ENCODE measurements at regions not wholly inside any gene's neighbourhood (a gene's known extent, or its start where the extent isn't known, plus 50 kb on each side); places are given as distances from the start of the nearest gene placed in this dataset.

DNA sequence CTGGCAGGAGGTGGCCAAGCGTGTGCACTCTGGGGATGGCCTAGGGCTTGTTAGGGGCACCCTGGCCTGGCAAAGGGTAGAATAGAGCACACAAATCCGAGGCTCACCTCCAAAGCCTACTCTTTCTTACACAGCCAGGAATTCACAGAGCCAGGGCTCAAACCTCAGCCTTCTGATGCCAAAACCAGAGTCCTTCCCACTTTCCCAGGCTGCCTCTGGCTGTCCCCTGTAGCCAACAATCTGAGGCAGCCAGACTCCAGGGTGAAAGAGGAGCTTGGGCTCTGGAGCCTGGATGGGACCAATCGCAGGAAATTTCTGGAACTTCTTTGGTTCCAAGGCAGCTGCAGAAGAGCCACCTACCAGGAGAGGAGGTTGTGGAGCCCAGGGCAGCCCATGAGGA, 127.9 kb downstream of the COPRS start:
- Mint-ChIP-seq H3K27ac (ENCODE audit: unreplicated experiment) (no peak overlapping the region), H3K36me3 (ENCODE audit: low read depth) (no peaks in the 10 kb centered on the region), H3K4me3 (no peak overlapping the region), H3K4me1 (no peaks in the 10 kb centered on the region), H3K9me3 (no peaks in the 10 kb centered on the region), H3K27me3 (ENCODE audit: low read depth) (no peaks in the 10 kb centered on the region)
- TF ChIP-seq, protein P1, sequence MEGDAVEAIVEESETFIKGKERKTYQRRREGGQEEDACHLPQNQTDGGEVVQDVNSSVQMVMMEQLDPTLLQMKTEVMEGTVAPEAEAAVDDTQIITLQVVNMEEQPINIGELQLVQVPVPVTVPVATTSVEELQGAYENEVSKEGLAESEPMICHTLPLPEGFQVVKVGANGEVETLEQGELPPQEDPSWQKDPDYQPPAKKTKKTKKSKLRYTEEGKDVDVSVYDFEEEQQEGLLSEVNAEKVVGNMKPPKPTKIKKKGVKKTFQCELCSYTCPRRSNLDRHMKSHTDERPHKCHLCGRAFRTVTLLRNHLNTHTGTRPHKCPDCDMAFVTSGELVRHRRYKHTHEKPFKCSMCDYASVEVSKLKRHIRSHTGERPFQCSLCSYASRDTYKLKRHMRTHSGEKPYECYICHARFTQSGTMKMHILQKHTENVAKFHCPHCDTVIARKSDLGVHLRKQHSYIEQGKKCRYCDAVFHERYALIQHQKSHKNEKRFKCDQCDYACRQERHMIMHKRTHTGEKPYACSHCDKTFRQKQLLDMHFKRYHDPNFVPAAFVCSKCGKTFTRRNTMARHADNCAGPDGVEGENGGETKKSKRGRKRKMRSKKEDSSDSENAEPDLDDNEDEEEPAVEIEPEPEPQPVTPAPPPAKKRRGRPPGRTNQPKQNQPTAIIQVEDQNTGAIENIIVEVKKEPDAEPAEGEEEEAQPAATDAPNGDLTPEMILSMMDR (conservative IDR thresholded peaks at IDR 0.05): no peak
- DNase-seq (ENCODE audit: low read depth, low spot score): no peak

GRCh38 chr17:31726980-31727427, 132.0 kb downstream of the COPRS start:
- Mint-ChIP-seq H3K27me3 (ENCODE audit: low read depth) (no peaks in the 10 kb centered on the region), H3K4me1 (no peaks in the 10 kb centered on the region), H3K9me3 (no peaks in the 10 kb centered on the region), H3K27ac (ENCODE audit: unreplicated experiment) (no peak overlapping the region), H3K36me3 (ENCODE audit: low read depth) (no peaks in the 10 kb centered on the region), H3K4me3 (no peak overlapping the region)
- DNase-seq (ENCODE audit: low read depth, low spot score): no peak
- TF ChIP-seq, protein P1 (conservative IDR thresholded peaks at IDR 0.05): no peak

- H3K27me3 Mint-ChIP-seq (ENCODE audit: low read depth): peaks cover 2% of the 10 kb centered on the region
- no peaks in the 10 kb centered on the region for H3K36me3 Mint-ChIP-seq (ENCODE audit: low read depth)
- TF ChIP-seq, protein P1 (conservative IDR thresholded peaks at IDR 0.05): no peak
Observed at GRCh38 chr17:31724619-31725018, 134.4 kb downstream of the COPRS start.

GRCh38 chr17:31724026-31724425, 135.0 kb downstream of the COPRS start:
- TF ChIP-seq, protein P1 (conservative IDR thresholded peaks at IDR 0.05): no peak
- Mint-ChIP-seq H3K27me3 (ENCODE audit: low read depth) (peaks cover 2% of the 10 kb centered on the region), H3K27ac (ENCODE audit: unreplicated experiment) (no peak overlapping the region), H3K9me3 (peaks cover 3% of the 10 kb centered on the region), H3K4me3 (no peak overlapping the region), H3K4me1 (no peaks in the 10 kb centered on the region), H3K36me3 (ENCODE audit: low read depth) (no peaks in the 10 kb centered on the region)
- no peak for DNase-seq (ENCODE audit: low read depth, low spot score)

More at GRCh38 chr17:31724619-31725018, 134.4 kb downstream of the COPRS start:
- Mint-ChIP-seq H3K4me1 (no peaks in the 10 kb centered on the region), H3K27ac (ENCODE audit: unreplicated experiment) (no peak overlapping the region), H3K4me3 (no peak overlapping the region), H3K9me3 (peaks cover 3% of the 10 kb centered on the region)
- DNase-seq (ENCODE audit: low read depth, low spot score): no peak

GRCh38 chr17:31722251-31723056, 136.6 kb downstream of the COPRS start:
- Mint-ChIP-seq H3K27me3 (ENCODE audit: low read depth) (peaks cover 2% of the 10 kb centered on the region), H3K36me3 (ENCODE audit: low read depth) (no peaks in the 10 kb centered on the region), H3K4me3 (no peak overlapping the region), H3K9me3 (peaks cover 3% of the 10 kb centered on the region), H3K27ac (ENCODE audit: unreplicated experiment) (peak overlapping the region; percentile 31), H3K4me1 (no peaks in the 10 kb centered on the region)
- TF ChIP-seq, protein P1 (conservative IDR thresholded peaks at IDR 0.05): no peak
- DNase-seq (ENCODE audit: low read depth, low spot score): no peak
